Kidney (tissue), 13 donors: ENCODE measurements at regions not wholly inside any gene's neighbourhood (a gene's known extent, or its start where the extent isn't known, plus 50 kb on each side); places are given as distances from the start of the nearest gene placed in this dataset.
"Not testable (repeated sequence)": the region's sequence is repeated elsewhere in the genome, so short reads cannot be mapped to it uniquely, and the experiment has no call there.

ENCODE experiments used
- DNase-seq, 5 donors: peaks; one replicate each; pipeline ENCODE4 v3.0.0-alpha.2; 2013 to 2020
- FAIRE-seq: peaks from 2 replicates; lab custom pipeline; 2012; peaks lifted over from hg19 to GRCh38; lab: Jason Lieb, UNC
- H3K27ac ChIP-seq, 2 donors: one replicate each; pipeline ENCODE4 v1.7.0; 2013; ENCODE audit warnings: low read depth in 2 of 2, low read length in 2 of 2, inconsistent platforms in 1 of 2
- H3K27me3 ChIP-seq: one replicate; pipeline ENCODE4 v1.7.1; 2013; ENCODE audit warnings: low read length, inconsistent platforms; ENCODE audit not compliant: control insufficient read depth, insufficient read depth
- H3K36me3 ChIP-seq, 3 donors: one replicate each; pipeline versions ENCODE4 v1.7.0 to v1.7.1; 2013; ENCODE audit warnings: low read length in 3 of 3, control low read depth in 1 of 3, inconsistent platforms in 1 of 3; ENCODE audit not compliant: insufficient read depth in 3 of 3, control insufficient read depth in 2 of 3
- H3K4me1 ChIP-seq, 3 donors: one replicate each; pipeline versions ENCODE4 v1.7.0 to v1.7.1; 2013; ENCODE audit warnings: low read length in 3 of 3, inconsistent platforms in 1 of 3, low read depth in 1 of 3; ENCODE audit not compliant: control insufficient read depth in 2 of 3, insufficient read depth in 2 of 3
- H3K4me3 ChIP-seq, 3 donors: one replicate each; pipeline versions ENCODE4 v1.7.0 to v1.8.1; 2013; ENCODE audit warnings: low read length in 3 of 3, control low read depth in 1 of 3, inconsistent platforms in 1 of 3
- H3K9ac ChIP-seq, 3 donors: one replicate each; pipeline versions ENCODE4 v1.7.0 to v1.7.1; 2013; ENCODE audit warnings: low read length in 3 of 3, control low read depth in 1 of 3, inconsistent platforms in 1 of 3
- H3K9me3 ChIP-seq, 3 donors: one replicate each; pipeline versions ENCODE4 v1.7.0 to v1.7.1; 2013; ENCODE audit warnings: low read length in 3 of 3, control low read depth in 1 of 3, inconsistent platforms in 1 of 3; ENCODE audit not compliant: control insufficient read depth in 2 of 3, insufficient read depth in 1 of 3
- intact Hi-C: fragments of 100-400 bp; cut with DNase I; formaldehyde crosslinking; loops from one replicate; pipeline ENCODE4 v1.11.1; 2022
- TF ChIP-seq, protein P1 (sequence below): IDR thresholded peaks from 3 replicates; pipeline ENCODE4 v1.5.1; 2012; ENCODE audit warnings: mild to moderate bottlenecking, moderate library complexity, borderline replicate concordance; ENCODE audit not compliant: insufficient read depth; ENCODE audit errors: extremely low read depth
- donor health status: control.
- donor health status: control.
- donor health status: control.
- donor health status: control.
- donor health status: control.
- donor health status: DM: yes; HTN: yes; CAD: no.
- donor health status: Normal renal cell carcinoma (clear cell type).

DNA sequence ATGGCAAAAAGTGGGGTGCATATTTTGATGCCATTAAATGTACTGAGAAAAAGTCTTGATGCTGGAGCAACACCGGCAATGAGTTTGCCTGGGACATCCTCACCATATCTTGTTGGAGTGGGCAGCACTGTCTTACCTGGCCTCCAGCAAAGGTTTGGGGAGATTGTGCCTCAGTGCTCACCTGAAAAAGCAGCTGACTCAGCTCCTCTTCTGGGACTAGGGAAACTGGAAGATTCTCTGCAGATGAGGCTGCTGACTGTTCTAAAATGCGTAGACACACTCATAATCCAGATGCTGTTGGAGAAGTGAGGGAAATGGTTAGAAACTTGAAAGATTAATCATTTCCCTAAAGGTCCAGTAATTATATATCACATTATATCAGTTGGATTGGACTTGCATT, 593.7 kb upstream of the HS3ST1 start:
- H3K4me3 ChIP-seq, result no peak overlapping the region

DNA sequence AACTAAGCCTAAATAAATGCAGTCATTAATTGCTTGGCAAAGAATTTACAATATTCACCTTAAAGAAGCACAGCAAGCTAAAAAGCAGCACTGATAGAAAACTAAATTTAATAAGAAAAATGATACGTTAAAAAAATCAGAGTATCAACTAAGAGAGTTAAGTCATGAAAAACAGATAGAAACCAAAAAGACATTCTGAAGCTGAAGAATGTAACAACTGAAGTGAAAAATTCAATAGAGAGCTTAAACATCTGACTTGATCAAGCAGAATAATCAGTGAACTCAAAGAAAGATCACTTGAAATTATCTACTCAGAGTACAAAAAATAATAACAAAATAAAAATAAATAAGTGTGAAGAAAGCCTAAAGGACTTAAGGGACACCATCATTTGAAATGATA, 588.0 kb upstream of the HS3ST1 start:
- Histone ChIP-seq H3K9ac (no peak overlapping the region), H3K4me1 (no peaks in the 10 kb centered on the region), H3K27ac (no peak overlapping the region), H3K36me3 (no peaks in the 10 kb centered on the region), H3K9me3 (peaks cover 0 to 10% (median 0%) of the 10 kb centered on the region in 3 donors), H3K4me3 (no peak overlapping the region), H3K27me3 (no peaks in the 10 kb centered on the region)
- TF ChIP-seq, protein P1, sequence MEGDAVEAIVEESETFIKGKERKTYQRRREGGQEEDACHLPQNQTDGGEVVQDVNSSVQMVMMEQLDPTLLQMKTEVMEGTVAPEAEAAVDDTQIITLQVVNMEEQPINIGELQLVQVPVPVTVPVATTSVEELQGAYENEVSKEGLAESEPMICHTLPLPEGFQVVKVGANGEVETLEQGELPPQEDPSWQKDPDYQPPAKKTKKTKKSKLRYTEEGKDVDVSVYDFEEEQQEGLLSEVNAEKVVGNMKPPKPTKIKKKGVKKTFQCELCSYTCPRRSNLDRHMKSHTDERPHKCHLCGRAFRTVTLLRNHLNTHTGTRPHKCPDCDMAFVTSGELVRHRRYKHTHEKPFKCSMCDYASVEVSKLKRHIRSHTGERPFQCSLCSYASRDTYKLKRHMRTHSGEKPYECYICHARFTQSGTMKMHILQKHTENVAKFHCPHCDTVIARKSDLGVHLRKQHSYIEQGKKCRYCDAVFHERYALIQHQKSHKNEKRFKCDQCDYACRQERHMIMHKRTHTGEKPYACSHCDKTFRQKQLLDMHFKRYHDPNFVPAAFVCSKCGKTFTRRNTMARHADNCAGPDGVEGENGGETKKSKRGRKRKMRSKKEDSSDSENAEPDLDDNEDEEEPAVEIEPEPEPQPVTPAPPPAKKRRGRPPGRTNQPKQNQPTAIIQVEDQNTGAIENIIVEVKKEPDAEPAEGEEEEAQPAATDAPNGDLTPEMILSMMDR, result no peak
- DNase-seq, result no peak
- intact Hi-C loops, result no loop called here
- no peak for FAIRE-seq

More for the DNA sequence above, 593.7 kb upstream of the HS3ST1 start:
- H3K27ac ChIP-seq, result no peak overlapping the region
- no peaks in the 10 kb centered on the region for H3K4me1 ChIP-seq
- no peak overlapping the region for H3K9ac ChIP-seq
- no peaks in the 10 kb centered on the region for H3K27me3 ChIP-seq
- H3K36me3 ChIP-seq, result no peaks in the 10 kb centered on the region
- intact Hi-C loops, result no loop called here
- no peak for FAIRE-seq
- no peaks in the 10 kb centered on the region for H3K9me3 ChIP-seq
- TF ChIP-seq, protein P1, result no peak
- DNase-seq, result no peak

GRCh38 chr4:12005471-12005870, 576.8 kb upstream of the HS3ST1 start:
- no peak for DNase-seq
- Histone ChIP-seq H3K9me3 (no peaks in the 10 kb centered on the region), H3K27me3 (no peaks in the 10 kb centered on the region), H3K9ac (no peak overlapping the region), H3K4me3 (no peak overlapping the region), H3K27ac (no peak overlapping the region), H3K36me3 (no peaks in the 10 kb centered on the region), H3K4me1 (no peaks in the 10 kb centered on the region)
- TF ChIP-seq, protein P1, result no peak
- no peak for FAIRE-seq
- intact Hi-C loops, result no loop called here

- H3K9ac ChIP-seq, H3K4me1 ChIP-seq, DNase-seq, H3K9me3 ChIP-seq, FAIRE-seq, H3K36me3 ChIP-seq, H3K27ac ChIP-seq, H3K27me3 ChIP-seq, H3K4me3 ChIP-seq, intact Hi-C loops: not testable (repeated sequence)
Measured at GRCh38 chr4:11996581-11996980, 567.9 kb upstream of the HS3ST1 start.
